ENCODE measurements at regions not wholly inside any gene's neighbourhood (a gene's known extent, or its start where the extent isn't known, plus 50 kb on each side); places are given as distances from the start of the nearest gene placed in this dataset.

GRCh38 chr3:34881026-34881425, 758.3 kb upstream of the ARPP21 start:
- Histone ChIP-seq H3K79me2 (ENCODE audit: insufficient read depth, low read depth) (no peaks in the 10 kb centered on the region), H3K9ac (no peak overlapping the region), H4K20me1 (ENCODE audit: insufficient read depth) (no peaks in the 10 kb centered on the region), H3K4me1 (ENCODE audit: low read depth, poor library complexity, severe bottlenecking) (no peaks in the 10 kb centered on the region), H3K27me3 (ENCODE audit: insufficient read depth, low read depth) (no peaks in the 10 kb centered on the region), H3K4me2 (no peak overlapping the region), H2AFZ (ENCODE audit: low read depth) (no peak overlapping the region), H3K36me3 (ENCODE audit: insufficient read depth) (no peaks in the 10 kb centered on the region), H3K27ac (no peak overlapping the region), H3K4me3 (IDR thresholded peaks at IDR 0.05; ENCODE audit: insufficient read depth, low read depth, low read length) (no peak overlapping the region)
- TF ChIP-seq CTCF (conservative IDR thresholded peaks at IDR 0.05; ENCODE audit: low read depth, low read length), result no peak

GRCh38 chr3:34882764-34883163, 756.6 kb upstream of the ARPP21 start:
- Histone ChIP-seq H3K9ac (no peak overlapping the region), H2AFZ (ENCODE audit: low read depth) (no peak overlapping the region), H3K4me1 (ENCODE audit: low read depth, poor library complexity, severe bottlenecking) (no peaks in the 10 kb centered on the region), H3K27ac (no peak overlapping the region), H3K4me2 (no peak overlapping the region), H3K27me3 (ENCODE audit: insufficient read depth, low read depth) (no peaks in the 10 kb centered on the region), H3K4me3 (IDR thresholded peaks at IDR 0.05; ENCODE audit: insufficient read depth, low read depth, low read length) (no peak overlapping the region), H3K36me3 (ENCODE audit: insufficient read depth) (no peaks in the 10 kb centered on the region), H4K20me1 (ENCODE audit: insufficient read depth) (no peaks in the 10 kb centered on the region), H3K79me2 (ENCODE audit: insufficient read depth, low read depth) (no peaks in the 10 kb centered on the region)
- no peak for TF ChIP-seq CTCF (conservative IDR thresholded peaks at IDR 0.05; ENCODE audit: low read depth, low read length)

- TF ChIP-seq CTCF (conservative IDR thresholded peaks at IDR 0.05; ENCODE audit: low read depth, low read length), result no peak
- H3K9ac ChIP-seq, result no peak overlapping the region
- H3K27ac ChIP-seq, result no peak overlapping the region
- no peaks in the 10 kb centered on the region for H3K79me2 ChIP-seq (ENCODE audit: insufficient read depth, low read depth)
- no peaks in the 10 kb centered on the region for H4K20me1 ChIP-seq (ENCODE audit: insufficient read depth)
- no peak overlapping the region for H3K4me3 ChIP-seq (IDR thresholded peaks at IDR 0.05; ENCODE audit: insufficient read depth, low read depth, low read length)
- H2AFZ ChIP-seq (ENCODE audit: low read depth), result no peak overlapping the region
- no peaks in the 10 kb centered on the region for H3K27me3 ChIP-seq (ENCODE audit: insufficient read depth, low read depth)
- no peak overlapping the region for H3K4me2 ChIP-seq
- no peaks in the 10 kb centered on the region for H3K36me3 ChIP-seq (ENCODE audit: insufficient read depth)
- no peaks in the 10 kb centered on the region for H3K4me1 ChIP-seq (ENCODE audit: low read depth, poor library complexity, severe bottlenecking)
Observed at GRCh38 chr3:34884007-34884406, 755.3 kb upstream of the ARPP21 start.

GRCh38 chr3:34886443-34886842, 752.9 kb upstream of the ARPP21 start:
- H3K9ac ChIP-seq, result no peak overlapping the region
- no peak overlapping the region for H3K27ac ChIP-seq
- H3K4me2 ChIP-seq, result no peak overlapping the region
- TF ChIP-seq CTCF (conservative IDR thresholded peaks at IDR 0.05; ENCODE audit: low read depth, low read length), result no peak
- H4K20me1 ChIP-seq (ENCODE audit: insufficient read depth), result no peaks in the 10 kb centered on the region
- H3K27me3 ChIP-seq (ENCODE audit: insufficient read depth, low read depth), result no peaks in the 10 kb centered on the region
- no peak overlapping the region for H2AFZ ChIP-seq (ENCODE audit: low read depth)
- no peaks in the 10 kb centered on the region for H3K79me2 ChIP-seq (ENCODE audit: insufficient read depth, low read depth)
- H3K36me3 ChIP-seq (ENCODE audit: insufficient read depth), result no peaks in the 10 kb centered on the region
- no peaks in the 10 kb centered on the region for H3K4me1 ChIP-seq (ENCODE audit: low read depth, poor library complexity, severe bottlenecking)
- H3K4me3 ChIP-seq (IDR thresholded peaks at IDR 0.05; ENCODE audit: insufficient read depth, low read depth, low read length), result no peak overlapping the region

GRCh38 chr3:34889641-34890040, 749.7 kb upstream of the ARPP21 start:
- no peaks in the 10 kb centered on the region for H3K27me3 ChIP-seq (ENCODE audit: insufficient read depth, low read depth)
- TF ChIP-seq CTCF (conservative IDR thresholded peaks at IDR 0.05; ENCODE audit: low read depth, low read length), result no peak
- H3K27ac ChIP-seq, result no peak overlapping the region
- H3K4me1 ChIP-seq (ENCODE audit: low read depth, poor library complexity, severe bottlenecking), result no peaks in the 10 kb centered on the region
- no peak overlapping the region for H3K9ac ChIP-seq
- no peaks in the 10 kb centered on the region for H3K79me2 ChIP-seq (ENCODE audit: insufficient read depth, low read depth)
- H3K4me2 ChIP-seq, result no peak overlapping the region
- no peaks in the 10 kb centered on the region for H3K36me3 ChIP-seq (ENCODE audit: insufficient read depth)
- no peaks in the 10 kb centered on the region for H4K20me1 ChIP-seq (ENCODE audit: insufficient read depth)
- no peak overlapping the region for H3K4me3 ChIP-seq (IDR thresholded peaks at IDR 0.05; ENCODE audit: insufficient read depth, low read depth, low read length)
- H2AFZ ChIP-seq (ENCODE audit: low read depth), result no peak overlapping the region

Data from KMS-11 (cell line).